NCI-H446 (cell line): ENCODE measurements at regions not wholly inside any gene's neighbourhood (a gene's known extent, or its start where the extent isn't known, plus 50 kb on each side); places are given as distances from the start of the nearest gene placed in this dataset.
A peak's percentile ranks its signal among the peaks of the same experiment; 100 is the strongest.

Experiments
- DNase-seq, 2 experiments: peaks; one replicate each; lab custom pipeline; 2025; lab: John Stamatoyannopoulos, UW

GRCh38 chr16:62907562-62907961, 871.3 kb upstream of the CDH8 start:
- DNase-seq: no peak

- DNase-seq: no peak
Measured at GRCh38 chr16:62903961-62904502, 867.8 kb upstream of the CDH8 start.

- no peak for DNase-seq
Measured at GRCh38 chr16:62899737-62900136, 863.5 kb upstream of the CDH8 start.

GRCh38 chr16:62889097-62889496, 852.9 kb upstream of the CDH8 start:
- DNase-seq: no peak

GRCh38 chr16:62883509-62883908, 847.3 kb upstream of the CDH8 start:
- no peak for DNase-seq

GRCh38 chr16:62882552-62883221, 846.4 kb upstream of the CDH8 start:
- no peak for DNase-seq

- DNase-seq: no peak
Measured at GRCh38 chr16:62876133-62876532, 839.9 kb upstream of the CDH8 start.

GRCh38 chr16:62872339-62872738, 836.1 kb upstream of the CDH8 start:
- no peak for DNase-seq

GRCh38 chr16:62870554-62870953, 834.3 kb upstream of the CDH8 start:
- peak in 1 of 2 experiments; percentile 4 for DNase-seq

- DNase-seq: no peak
Measured at GRCh38 chr16:62869837-62870236, 833.6 kb upstream of the CDH8 start.

- DNase-seq: no peak
Measured at GRCh38 chr16:62863139-62863538, 826.9 kb upstream of the CDH8 start.

GRCh38 chr16:62853887-62854286, 817.6 kb upstream of the CDH8 start:
- no peak for DNase-seq

- DNase-seq: no peak
Measured at GRCh38 chr16:62846399-62847057, 810.3 kb upstream of the CDH8 start.

- DNase-seq: no peak
Measured at GRCh38 chr16:62832214-62832613, 796.0 kb upstream of the CDH8 start.

GRCh38 chr16:62831235-62831850, 795.1 kb upstream of the CDH8 start:
- no peak for DNase-seq

- DNase-seq: no peak
Measured at GRCh38 chr16:62829607-62830006, 793.4 kb upstream of the CDH8 start.

- DNase-seq: no peak
Measured at GRCh38 chr16:62829084-62829483, 792.8 kb upstream of the CDH8 start.

- DNase-seq: no peak
Measured at GRCh38 chr16:62821824-62822223, 785.6 kb upstream of the CDH8 start.

GRCh38 chr16:62816971-62817519, 780.8 kb upstream of the CDH8 start:
- no peak for DNase-seq

GRCh38 chr16:62814891-62815290, 778.7 kb upstream of the CDH8 start:
- no peak for DNase-seq

GRCh38 chr16:62805221-62805857, 769.1 kb upstream of the CDH8 start:
- peak; percentile 7 to 34 for DNase-seq

- DNase-seq: no peak
Measured at GRCh38 chr16:62794724-62795123, 758.5 kb upstream of the CDH8 start.
